SK-N-MC (cell line): ENCODE measurements at regions not wholly inside any gene's neighbourhood (a gene's known extent, or its start where the extent isn't known, plus 50 kb on each side); places are given as distances from the start of the nearest gene placed in this dataset.

ENCODE experiments used
- EZH2 ChIP-seq: fragments of 200-600 bp; sonication (generic); IDR thresholded peaks from one replicate; pipeline ENCODE4 v1.6.1; 2017; ENCODE audit warnings: antibody characterized with exemption
- POLR2AphosphoS5 ChIP-seq: IDR thresholded peaks from 2 replicates; pipeline ENCODE4 v1.6.1; 2012; ENCODE audit warnings: mild to moderate bottlenecking, low read depth, low read length, borderline replicate concordance

DNA sequence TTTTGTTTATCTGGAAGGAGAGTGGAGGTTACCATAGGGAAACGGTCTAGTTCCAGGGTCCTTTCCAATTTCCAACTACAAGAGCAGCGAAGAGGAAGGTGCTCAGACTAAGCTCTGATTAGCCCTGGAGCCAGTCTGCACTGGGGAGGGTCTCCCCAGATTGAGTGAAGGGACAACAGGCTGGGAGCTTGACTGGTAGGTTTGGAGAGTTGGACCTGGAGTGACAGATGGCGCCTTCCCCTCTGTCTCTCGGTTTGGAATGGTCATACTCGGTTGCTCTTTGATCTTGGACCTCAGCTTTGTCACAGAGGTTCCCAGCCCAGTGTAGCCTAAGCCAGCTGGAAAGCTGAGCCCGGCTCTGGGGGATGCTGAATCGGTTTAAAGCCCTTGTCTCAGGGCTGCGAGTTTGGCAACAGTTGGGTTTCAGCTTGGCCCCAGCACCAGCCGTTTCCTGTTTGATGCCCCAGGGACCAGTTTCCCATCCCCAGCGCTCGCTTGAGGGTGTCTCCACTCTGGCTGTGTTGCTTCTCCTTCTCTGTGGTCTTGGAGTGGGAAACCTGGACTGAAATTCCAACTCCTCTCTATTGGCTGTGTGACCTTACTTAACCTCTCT is 53.1 kb upstream of the ULK4 start:
- TF ChIP-seq POLR2AphosphoS5 (no peak), EZH2 (no peak)
